SK-N-SH treated with all-trans-retinoic acid at 6 μM for 48 hours (cell line): ENCODE measurements at regions not wholly inside any gene's neighbourhood (a gene's known extent, or its start where the extent isn't known, plus 50 kb on each side); places are given as distances from the start of the nearest gene placed in this dataset.

Experiments used
- ESRRG ChIP-seq: fragments of 250-450 bp; sonication (Bioruptor Pico); IDR thresholded peaks from 2 replicates; pipeline ENCODE4 v1.6.1; 2021; ENCODE audit warnings: mild to moderate bottlenecking
- ISL1 ChIP-seq: fragments of 250-450 bp; sonication (Bioruptor Pico); IDR thresholded peaks from 2 replicates; pipeline ENCODE4 v2.1.2; 2022; ENCODE audit warnings: mild to moderate bottlenecking, moderate library complexity
- OSR1 ChIP-seq: fragments of 250-450 bp; sonication (Bioruptor Pico); IDR thresholded peaks from 2 replicates; pipeline ENCODE4 v1.8.0; 2022; ENCODE audit warnings: moderate library complexity, mild to moderate bottlenecking, inconsistent platforms
- RARB ChIP-seq: fragments of 250-450 bp; sonication (Bioruptor Pico); IDR thresholded peaks from 2 replicates; pipeline ENCODE4 v1.8.0; 2021; ENCODE audit warnings: mild to moderate bottlenecking, moderate library complexity
- ZC3H10 ChIP-seq: fragments of 250-450 bp; sonication (Bioruptor Pico); IDR thresholded peaks from 2 replicates; pipeline ENCODE4 v1.5.1; 2021; ENCODE audit warnings: mild to moderate bottlenecking, moderate library complexity
- ZFP30 ChIP-seq: fragments of 450-650 bp; formaldehyde crosslinking; IDR thresholded peaks from 2 replicates; pipeline ENCODE4 v1.5.0; 2022; ENCODE audit warnings: mild to moderate bottlenecking, moderate library complexity
- ZNF565 ChIP-seq: fragments of 450-650 bp; formaldehyde crosslinking; conservative IDR thresholded peaks from 2 replicates; pipeline ENCODE4 v1.5.0; 2020; ENCODE audit warnings: low read depth, mild to moderate bottlenecking, moderate library complexity
- ZNF70 ChIP-seq: fragments of 450-650 bp; formaldehyde crosslinking; IDR thresholded peaks from 2 replicates; pipeline ENCODE4 v1.5.0; 2020; ENCODE audit warnings: mild to moderate bottlenecking, moderate library complexity
- TF ChIP-seq, protein P1 (sequence below): fragments of 250-450 bp; sonication (Bioruptor Pico); IDR thresholded peaks from 2 replicates; pipeline ENCODE4 v1.8.0; 2020; ENCODE audit warnings: mild to moderate bottlenecking, moderate library complexity, borderline replicate concordance
- TF ChIP-seq, protein P2 (sequence below): fragments of 250-450 bp; sonication (Bioruptor Pico); IDR thresholded peaks from 2 replicates; pipeline ENCODE4 v1.5.0; 2020; ENCODE audit warnings: mild to moderate bottlenecking, moderate library complexity
- TF ChIP-seq, protein P3 (sequence below): fragments of 250-450 bp; sonication (Bioruptor Pico); IDR thresholded peaks from 2 replicates; pipeline ENCODE4 v1.5.1; 2020; ENCODE audit warnings: low read depth, mild to moderate bottlenecking, moderate library complexity
- TF ChIP-seq, protein P4 (sequence below): fragments of 250-450 bp; sonication (Bioruptor Pico); IDR thresholded peaks from 2 replicates; pipeline ENCODE4 v1.8.0; 2021; ENCODE audit warnings: low read depth, mild to moderate bottlenecking, moderate library complexity, borderline replicate concordance

DNA sequence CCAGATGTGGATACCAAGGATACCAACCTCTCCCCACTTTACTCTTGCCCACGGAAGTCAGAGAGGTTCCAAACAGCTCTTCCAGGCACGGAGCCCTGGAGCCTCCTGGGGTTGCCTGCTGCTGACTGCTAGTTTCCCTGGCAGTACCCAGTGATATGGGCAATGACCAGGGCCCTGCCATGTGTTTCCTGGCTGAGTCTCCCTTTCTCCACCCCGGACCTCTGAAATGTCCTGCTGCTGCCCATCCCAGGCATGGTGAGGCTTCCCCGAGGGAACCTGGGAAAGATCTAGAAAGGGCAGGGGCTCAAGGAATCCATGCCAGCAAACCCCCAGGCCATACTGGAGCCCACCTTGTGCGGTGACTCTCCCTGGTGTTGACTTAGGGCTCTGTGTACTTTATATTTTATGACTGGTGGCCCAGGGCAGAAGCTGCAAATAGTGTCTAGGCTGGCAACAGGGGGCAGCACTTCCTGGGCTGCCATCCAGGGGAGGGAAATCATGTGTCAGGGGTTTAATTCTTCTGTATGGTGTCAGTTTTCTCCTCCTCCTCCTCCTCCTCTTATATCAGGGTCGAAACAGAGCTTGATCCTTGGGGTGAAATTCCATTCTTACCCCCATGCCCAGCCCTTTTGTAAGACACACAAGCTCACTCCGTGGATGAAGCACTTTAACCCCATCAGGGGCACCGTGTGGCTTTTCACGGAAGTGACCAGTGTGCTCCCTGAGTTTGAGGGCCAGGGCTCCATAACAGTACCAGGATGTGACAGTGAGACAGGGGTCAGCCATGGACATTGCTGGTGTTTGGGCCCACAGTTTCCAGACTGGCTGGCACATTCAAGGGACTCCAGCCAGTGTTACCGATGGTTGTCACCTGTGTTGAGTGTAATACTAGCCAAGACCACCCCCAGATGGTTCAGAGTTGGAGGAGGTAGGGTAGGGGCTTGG, 62.4 kb upstream of the GDF10 start:
- TF ChIP-seq ZC3H10 (CRISPR knock-in tag): no peak
- no peak for TF ChIP-seq RARB
- TF ChIP-seq, protein P1, sequence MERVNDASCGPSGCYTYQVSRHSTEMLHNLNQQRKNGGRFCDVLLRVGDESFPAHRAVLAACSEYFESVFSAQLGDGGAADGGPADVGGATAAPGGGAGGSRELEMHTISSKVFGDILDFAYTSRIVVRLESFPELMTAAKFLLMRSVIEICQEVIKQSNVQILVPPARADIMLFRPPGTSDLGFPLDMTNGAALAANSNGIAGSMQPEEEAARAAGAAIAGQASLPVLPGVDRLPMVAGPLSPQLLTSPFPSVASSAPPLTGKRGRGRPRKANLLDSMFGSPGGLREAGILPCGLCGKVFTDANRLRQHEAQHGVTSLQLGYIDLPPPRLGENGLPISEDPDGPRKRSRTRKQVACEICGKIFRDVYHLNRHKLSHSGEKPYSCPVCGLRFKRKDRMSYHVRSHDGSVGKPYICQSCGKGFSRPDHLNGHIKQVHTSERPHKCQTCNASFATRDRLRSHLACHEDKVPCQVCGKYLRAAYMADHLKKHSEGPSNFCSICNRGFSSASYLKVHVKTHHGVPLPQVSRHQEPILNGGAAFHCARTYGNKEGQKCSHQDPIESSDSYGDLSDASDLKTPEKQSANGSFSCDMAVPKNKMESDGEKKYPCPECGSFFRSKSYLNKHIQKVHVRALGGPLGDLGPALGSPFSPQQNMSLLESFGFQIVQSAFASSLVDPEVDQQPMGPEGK (CRISPR knock-in tag): no peak
- no peak for TF ChIP-seq ISL1 (CRISPR knock-in tag)
- no peak for TF ChIP-seq ZNF565 (CRISPR knock-in tag)
- TF ChIP-seq OSR1 (CRISPR knock-in tag): no peak
- no peak for TF ChIP-seq ESRRG (CRISPR knock-in tag)
- no peak for TF ChIP-seq ZFP30
- TF ChIP-seq, protein P2, sequence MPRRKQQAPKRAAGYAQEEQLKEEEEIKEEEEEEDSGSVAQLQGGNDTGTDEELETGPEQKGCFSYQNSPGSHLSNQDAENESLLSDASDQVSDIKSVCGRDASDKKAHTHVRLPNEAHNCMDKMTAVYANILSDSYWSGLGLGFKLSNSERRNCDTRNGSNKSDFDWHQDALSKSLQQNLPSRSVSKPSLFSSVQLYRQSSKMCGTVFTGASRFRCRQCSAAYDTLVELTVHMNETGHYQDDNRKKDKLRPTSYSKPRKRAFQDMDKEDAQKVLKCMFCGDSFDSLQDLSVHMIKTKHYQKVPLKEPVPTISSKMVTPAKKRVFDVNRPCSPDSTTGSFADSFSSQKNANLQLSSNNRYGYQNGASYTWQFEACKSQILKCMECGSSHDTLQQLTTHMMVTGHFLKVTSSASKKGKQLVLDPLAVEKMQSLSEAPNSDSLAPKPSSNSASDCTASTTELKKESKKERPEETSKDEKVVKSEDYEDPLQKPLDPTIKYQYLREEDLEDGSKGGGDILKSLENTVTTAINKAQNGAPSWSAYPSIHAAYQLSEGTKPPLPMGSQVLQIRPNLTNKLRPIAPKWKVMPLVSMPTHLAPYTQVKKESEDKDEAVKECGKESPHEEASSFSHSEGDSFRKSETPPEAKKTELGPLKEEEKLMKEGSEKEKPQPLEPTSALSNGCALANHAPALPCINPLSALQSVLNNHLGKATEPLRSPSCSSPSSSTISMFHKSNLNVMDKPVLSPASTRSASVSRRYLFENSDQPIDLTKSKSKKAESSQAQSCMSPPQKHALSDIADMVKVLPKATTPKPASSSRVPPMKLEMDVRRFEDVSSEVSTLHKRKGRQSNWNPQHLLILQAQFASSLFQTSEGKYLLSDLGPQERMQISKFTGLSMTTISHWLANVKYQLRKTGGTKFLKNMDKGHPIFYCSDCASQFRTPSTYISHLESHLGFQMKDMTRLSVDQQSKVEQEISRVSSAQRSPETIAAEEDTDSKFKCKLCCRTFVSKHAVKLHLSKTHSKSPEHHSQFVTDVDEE (CRISPR knock-in tag): no peak
- TF ChIP-seq ZNF70 (CRISPR knock-in tag): no peak
- TF ChIP-seq, protein P3, sequence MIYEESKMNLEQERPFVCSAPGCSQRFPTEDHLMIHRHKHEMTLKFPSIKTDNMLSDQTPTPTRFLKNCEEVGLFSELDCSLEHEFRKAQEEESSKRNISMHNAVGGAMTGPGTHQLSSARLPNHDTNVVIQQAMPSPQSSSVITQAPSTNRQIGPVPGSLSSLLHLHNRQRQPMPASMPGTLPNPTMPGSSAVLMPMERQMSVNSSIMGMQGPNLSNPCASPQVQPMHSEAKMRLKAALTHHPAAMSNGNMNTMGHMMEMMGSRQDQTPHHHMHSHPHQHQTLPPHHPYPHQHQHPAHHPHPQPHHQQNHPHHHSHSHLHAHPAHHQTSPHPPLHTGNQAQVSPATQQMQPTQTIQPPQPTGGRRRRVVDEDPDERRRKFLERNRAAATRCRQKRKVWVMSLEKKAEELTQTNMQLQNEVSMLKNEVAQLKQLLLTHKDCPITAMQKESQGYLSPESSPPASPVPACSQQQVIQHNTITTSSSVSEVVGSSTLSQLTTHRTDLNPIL: no peak
- TF ChIP-seq, protein P4, sequence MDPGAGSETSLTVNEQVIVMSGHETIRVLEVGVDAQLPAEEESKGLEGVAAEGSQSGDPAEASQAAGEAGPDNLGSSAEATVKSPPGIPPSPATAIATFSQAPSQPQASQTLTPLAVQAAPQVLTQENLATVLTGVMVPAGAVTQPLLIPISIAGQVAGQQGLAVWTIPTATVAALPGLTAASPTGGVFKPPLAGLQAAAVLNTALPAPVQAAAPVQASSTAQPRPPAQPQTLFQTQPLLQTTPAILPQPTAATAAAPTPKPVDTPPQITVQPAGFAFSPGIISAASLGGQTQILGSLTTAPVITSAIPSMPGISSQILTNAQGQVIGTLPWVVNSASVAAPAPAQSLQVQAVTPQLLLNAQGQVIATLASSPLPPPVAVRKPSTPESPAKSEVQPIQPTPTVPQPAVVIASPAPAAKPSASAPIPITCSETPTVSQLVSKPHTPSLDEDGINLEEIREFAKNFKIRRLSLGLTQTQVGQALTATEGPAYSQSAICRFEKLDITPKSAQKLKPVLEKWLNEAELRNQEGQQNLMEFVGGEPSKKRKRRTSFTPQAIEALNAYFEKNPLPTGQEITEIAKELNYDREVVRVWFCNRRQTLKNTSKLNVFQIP (CRISPR knock-in tag): no peak
